NCI-H2196 (cell line): ENCODE measurements at regions not wholly inside any gene's neighbourhood (a gene's known extent, or its start where the extent isn't known, plus 50 kb on each side); places are given as distances from the start of the nearest gene placed in this dataset.
"Not testable (repeated sequence)": the region's sequence is repeated elsewhere in the genome, so short reads cannot be mapped to it uniquely, and the experiment has no call there.

Experiments
- DNase-seq: peaks from one replicate; lab custom pipeline; 2025; ENCODE audit not compliant: unreplicated experiment; lab: John Stamatoyannopoulos, UW

DNA sequence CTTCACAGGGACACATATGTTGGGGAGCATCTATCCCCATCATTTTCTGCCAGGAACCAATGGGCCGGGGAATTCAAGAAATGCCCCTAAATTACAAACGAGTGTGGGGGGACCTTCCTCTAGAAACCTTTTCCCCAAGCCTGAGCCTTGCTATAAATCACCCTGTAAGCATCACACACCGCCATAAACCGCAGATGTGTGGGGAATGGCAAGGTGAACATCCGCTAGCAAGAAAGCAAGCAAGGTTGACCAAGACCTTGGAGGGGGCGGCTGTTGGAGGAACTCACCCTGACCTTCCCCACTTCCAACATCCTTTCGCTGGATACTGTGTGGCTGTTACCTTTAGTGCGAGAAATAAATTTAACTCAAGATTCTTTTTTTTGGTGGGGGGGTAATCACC, 693.3 kb upstream of the TBX3 start:
- no peak for DNase-seq

DNA sequence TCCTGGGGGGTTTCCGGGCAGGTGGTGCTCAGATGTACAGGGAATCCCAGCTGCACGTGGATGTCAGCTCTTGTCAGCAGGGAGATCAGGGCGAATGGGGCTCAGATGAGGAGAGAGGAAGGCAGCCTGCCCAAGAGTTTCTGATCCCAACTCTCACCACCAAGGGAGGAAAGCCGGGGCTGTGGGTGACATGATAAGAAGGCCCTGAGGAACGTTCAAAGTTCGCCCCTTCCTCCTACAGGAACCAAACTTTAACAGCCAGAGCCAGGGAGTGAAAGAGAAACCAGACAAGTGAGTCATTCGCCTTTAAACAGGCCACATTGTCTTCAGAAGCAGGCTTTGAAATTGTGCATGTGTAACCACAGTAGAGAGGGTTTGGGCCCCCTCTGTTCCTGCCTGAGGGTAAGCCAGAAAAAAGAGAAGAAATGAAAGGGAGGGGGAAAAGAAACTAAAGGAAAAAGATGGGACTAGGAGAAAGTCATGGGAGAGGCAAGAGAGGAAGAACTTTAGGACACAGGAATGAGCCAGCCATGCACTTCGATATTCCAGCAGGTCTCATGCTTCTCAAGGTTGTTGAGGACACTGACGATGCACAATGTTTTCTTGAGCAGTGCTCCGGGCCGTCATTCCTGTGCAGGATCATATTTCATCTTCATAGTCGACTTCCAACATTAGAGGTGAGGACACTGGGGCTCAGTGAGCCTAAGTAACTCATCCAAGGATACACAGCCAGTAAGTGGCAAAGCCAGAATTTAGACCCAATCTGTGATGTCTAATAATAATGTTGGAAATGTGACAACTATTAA, 691.4 kb upstream of the TBX3 start:
- DNase-seq = no peak

DNA sequence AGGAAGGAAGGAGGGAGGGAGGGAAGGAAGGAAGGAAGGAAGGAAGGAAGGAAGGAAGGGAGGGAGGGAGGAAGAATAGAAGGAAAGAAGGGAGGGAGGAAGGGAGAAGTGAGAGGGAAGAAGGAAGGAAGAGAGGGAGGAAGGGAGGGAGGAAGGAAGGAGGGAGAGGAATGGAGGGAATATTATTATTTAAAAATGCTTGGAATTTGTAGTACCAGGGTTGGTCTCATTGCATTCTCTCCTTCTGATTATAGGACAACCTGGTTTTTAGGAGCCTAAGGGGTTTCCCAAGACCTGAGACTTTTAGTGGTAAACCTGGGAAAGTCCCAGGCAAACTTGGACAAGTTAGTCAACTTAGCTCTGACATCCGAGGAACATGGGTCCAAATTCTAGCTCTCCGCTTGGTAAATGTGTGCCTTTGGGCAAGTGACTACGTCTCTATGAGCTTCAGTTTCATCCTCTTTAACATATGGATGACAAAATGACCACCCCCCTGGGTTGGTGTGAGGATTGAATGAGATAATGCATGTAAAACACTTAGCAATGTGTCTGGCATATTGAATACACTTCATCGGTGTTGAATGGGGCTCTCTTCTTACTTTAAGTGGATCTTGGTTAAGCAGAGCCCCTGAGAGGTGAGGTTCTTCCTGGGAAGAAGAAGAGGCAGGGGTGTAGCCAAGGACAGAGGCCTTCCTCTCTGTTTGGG, 690.7 kb upstream of the TBX3 start:
- no peak for DNase-seq

DNA sequence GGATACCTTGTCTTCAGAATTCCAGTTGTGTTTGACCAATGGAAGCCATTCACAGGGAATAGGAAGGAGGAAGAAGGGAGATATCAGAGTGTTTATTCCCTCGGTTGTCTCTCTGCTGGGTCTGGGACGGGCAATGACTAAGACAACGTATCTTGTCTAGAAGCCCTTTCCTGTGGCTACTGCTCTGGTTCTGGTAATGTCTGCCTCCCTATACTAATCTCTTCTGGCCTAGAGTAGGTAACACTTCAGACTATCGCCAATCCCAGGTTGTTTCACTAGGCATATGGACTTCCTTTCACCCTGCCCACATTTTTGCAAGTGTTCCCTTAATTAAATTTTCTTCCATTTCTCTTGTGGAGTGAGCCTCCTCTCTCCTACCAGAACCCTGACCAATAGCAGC, 687.7 kb upstream of the TBX3 start:
- DNase-seq = no peak

DNA sequence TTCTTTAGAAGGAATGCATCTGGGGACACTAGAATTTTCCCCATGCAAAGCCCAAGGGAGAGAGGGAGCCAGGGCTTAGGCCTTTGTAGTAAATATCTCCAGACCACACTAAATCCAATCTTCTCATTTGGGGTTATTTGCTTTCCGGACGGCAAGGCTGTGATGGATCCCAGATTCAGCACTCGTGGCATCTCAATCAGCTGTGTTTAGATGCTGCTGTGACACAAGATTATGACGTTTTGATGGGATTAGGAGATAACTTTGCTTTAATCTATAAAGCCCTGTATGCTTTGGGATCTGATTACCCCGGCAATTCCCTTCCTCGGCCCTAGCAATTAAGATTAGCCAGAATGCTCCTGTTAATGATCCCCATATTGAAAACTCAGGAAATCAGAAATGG, 686.7 kb upstream of the TBX3 start:
- no peak for DNase-seq

DNA sequence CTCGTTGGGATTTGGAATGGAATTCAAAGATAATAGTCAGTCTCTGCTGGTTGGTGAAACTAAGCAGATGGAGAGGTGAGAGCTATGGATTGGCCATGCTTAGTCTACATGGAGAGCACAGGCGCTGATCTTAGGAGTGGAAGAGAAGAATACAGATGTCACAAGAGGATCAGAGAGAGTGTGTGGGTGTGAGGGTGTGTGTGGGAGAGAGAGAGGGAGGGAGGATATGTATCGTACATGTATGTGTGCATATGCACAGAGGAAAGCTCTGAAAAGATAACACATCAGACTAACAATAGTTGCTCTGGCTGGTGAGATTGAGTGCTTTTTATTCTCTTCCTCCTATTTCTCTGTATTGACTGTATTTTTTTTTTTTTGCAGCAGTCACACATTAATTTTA, 686.2 kb upstream of the TBX3 start:
- no peak for DNase-seq

DNA sequence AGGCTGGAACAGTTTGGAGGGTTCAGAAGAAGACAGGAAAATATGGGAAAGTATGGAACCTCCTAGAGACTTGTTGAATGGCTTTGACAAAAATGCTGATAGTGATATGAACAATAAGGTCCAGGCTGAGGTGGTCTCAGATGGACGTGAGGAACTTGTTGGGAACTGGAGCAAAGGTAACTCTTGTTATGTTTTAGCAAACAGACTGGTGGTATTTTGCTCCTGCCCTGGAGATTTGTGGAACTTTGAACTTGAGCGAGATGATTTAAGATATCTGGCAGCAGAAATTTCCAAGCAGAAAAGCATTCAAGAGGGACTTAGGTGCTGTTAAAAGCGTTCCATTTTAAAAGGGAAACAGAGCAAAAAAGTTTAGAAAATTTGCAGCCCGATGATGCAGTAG, 682.3 kb upstream of the TBX3 start:
- not testable (repeated sequence) for DNase-seq

DNA sequence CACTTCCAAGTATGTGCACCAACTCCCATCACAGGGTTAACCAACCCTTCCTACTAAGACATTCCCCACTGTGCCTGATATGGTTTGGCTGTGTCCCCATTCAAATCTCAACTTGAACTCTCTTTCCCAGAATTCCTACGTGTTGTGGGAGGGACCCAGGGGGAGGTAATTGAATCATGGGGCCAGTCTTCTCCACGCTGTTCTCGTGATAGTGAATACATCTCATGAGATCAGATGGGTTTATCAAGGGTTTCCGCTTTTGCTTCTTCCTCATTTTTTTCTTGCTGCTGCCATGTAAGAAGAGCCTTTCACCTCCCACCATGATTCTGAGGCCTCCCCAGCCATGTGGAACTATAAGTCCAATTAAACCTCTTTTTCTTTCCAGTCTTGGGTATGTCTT, 681.8 kb upstream of the TBX3 start:
- DNase-seq = not testable (repeated sequence)

DNA sequence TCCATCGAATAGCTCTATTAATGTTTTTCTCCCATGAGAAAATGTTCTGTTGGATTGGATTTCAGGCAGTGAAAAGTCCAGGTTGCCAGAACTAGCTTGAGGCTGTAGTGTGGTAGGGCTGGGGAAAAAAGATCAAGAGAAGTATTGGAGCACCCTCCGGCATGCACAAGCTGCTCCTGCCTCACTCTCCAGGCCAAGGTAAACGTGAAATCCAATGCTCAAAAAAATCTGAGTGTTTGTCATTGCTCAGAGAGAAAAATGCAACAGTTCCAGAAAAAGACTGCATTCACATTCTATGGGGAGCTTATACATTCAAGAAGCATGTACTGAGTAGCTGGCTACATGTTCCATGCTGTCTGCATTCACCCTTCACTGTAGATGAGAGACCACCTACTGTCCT, 680.9 kb upstream of the TBX3 start:
- DNase-seq = no peak

DNA sequence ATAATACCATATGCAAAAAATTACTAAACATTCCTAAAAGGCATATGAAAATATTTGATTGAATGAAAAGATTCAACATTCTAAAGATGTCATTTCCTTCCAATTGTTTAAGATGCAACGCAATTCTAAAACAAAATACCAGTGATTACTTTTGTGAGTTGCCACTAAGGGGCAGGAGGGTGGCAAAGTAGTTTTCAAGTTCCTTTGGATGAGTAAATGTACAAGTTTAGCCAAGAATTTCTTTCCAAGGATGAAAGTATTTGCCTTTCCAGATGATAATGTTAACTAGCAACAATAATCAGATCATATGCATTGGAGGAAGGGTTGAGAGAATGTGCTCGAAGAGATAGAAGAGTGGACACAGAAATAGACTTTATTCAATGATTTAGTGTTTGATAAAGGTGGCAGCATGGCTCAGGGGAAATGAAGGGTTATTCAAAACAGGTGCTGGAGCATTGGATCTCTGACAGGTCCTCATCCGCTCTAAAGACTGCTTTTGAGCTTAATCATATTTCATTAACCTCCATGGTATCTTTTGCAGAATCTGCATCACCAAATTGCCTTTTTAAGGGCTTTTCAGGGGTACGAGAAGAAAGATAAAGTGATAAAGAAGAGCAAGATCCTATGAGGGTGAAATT, 678.5 kb upstream of the TBX3 start:
- no peak for DNase-seq

DNA sequence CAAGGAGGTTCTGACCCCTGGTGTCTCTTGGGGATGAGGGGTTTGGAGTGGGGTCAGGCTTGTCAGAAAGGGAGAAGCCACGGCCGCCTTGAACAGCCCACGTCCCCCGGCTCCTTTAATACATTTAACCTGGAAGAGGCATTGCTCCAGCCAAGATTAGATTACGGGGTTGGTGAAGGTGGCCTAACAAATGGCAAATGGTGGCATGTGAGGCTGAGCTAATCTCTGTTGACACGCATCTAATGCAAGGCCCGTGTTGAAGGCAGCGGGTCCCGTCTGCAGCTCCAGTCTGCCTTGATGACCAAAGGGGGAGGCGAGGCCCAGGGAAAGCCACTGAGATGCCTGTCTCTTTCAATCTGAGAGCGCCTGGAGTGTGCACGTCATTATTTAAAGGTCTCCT, 673.7 kb upstream of the TBX3 start:
- no peak for DNase-seq

DNA sequence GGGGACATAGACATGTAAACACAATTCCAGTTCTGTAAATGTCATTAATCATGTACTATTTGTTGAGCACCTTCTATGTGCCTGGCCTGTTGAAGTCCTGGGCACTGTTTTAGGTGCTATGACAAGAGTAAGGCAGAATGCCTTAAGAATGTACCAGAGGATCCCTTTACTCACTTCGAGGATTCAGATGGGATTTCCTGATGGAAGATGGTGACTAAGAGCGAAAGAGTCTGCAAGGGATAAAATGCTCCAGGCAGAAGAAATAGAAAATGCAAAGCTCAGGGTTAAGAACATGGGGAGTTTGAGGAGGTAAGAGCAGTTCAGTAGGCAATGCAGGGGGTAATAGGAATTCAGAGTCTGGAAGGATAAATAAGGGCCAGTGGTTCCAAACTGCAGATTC, 671.3 kb upstream of the TBX3 start:
- DNase-seq = no peak

DNA sequence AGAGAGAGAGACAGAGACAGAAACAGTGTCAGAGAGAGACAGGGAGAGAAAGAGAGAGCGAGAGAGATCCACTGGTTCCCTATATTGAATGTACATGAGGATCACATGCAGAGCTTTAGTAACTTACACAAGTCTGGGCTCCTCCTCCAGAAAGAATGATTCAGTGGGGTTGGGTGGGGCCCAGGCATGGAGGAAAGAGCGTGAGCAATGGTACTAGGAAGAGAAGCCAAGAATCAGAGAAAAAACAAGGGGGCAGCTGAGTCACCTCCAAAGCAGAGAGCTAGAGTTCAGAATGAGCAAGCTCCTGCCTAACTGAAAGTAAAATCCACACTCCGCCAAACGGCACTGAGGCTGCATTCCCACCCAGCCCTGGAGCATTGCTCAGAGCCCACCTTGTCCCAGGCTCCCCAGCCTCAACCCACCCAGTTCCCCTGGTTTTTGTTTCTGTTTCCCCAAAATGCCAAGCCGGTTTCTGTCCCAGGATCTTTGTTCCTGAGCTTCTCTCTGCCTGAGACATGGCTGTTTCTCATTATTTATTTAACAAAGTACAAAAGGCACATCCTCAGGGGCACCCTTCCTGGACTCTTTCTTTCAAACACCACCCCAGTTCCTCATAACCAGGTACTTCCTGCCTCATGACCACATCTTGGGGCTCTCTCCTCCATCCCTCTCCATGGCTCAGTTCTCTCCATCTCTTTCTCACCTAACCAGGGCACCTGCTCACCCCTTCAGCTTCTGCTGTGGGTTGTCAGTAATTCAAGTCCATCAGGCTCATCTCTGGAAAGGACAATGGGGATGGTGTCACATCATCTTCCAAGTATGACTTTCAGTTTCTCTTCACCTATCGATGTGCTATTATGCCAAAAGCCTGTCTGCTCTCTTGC, 670.3 kb upstream of the TBX3 start:
- DNase-seq = no peak

DNA sequence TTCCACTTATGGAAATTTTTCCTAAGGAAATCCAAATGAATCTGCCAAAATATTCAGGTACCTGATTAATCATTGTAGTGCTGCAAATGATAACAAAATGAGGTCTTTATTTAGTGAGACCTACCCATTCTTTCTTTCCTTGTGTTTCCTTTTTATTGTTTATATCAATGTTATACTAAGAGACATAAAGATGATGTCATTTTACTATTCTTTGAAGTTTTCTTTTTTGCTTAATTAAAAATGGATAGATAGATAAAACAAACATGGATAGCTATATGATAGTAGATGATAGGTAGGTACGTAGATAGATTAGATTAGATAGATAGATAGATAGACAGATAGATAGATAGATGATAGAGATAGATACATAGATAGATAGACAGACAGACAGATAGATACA, 669.5 kb upstream of the TBX3 start:
- no peak for DNase-seq

DNA sequence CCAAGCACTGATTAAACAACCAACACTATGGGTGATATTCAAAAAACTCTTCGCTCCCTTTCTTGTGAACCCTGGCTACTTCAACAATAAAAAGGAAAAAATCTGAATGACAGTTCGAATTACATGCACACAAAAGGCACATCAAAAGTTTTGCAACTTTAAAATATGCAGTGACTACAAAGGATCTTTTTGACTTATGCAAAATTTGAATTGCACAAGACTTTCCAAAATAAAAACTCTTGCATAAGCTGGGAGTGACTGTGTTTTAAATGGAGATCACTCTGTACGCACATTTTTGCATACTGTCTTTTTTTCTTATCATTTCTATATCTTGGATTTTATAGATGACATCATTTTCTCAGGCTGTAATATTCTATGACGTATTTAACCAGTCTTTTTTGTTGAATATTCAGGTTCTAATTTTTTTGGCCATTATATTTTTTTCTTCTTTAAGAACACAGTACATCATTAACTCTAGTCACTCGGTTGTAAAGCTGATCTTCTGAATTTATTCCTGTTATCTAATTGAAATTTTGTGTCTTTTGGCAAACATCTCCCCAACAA, 667.6 kb upstream of the TBX3 start:
- DNase-seq = peak; percentile 40

DNA sequence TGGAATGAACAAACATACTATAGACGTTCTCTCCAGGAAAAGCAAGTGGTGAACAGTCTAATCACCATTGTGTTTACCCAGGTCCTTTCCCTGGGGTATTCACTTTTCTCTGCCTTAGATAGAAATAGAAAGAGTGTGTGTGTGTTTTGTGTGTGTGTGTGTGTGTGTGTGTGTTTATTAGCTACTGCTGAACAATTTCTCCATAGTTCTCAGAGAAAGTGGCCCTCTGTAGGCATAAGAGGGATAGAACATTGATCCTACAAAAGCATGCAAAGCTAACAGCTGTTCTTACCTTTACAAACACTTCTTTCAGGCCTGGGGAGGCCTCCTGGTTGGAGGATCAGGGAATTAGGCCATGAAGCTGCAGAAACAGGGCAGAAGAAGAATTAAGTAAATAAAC, 665.7 kb upstream of the TBX3 start:
- no peak for DNase-seq

DNA sequence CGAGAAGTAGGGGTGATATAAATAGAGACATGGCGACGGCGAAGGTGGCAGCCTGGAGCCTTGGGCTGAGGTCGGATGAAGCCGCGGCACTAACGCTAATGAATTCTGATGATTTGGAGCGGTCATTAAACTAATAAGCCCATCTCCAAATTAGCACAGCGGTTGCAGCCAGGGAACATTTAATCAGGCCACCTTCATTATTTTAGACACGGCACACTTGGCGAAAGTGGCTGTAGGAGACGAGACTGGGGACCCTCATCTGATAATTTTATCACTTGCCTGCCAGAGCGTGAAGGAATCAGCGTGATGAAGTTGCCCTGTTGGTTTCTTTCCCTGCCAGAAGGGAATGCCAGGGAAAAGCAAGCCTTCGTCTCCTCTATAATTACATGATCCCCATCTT, 664.3 kb upstream of the TBX3 start:
- no peak for DNase-seq

DNA sequence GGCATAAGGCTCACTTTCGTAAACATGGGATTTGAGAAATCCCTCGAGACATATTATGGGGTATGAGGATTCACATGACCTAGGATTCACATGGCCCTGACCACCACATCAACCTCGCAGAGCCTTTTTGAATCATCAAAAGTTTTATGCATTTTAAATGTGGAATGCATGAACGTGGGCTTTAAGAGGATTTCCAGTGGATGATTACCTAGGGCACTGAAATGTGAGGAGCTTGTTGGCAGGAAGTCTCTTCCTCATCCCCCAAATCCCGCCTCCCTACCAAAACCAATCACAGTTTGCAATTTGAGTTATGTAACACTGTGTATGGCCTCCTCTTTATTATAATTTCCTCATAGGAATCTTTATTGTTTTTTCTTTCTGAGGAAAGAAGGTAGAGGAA, 659.6 kb upstream of the TBX3 start:
- no peak for DNase-seq

DNA sequence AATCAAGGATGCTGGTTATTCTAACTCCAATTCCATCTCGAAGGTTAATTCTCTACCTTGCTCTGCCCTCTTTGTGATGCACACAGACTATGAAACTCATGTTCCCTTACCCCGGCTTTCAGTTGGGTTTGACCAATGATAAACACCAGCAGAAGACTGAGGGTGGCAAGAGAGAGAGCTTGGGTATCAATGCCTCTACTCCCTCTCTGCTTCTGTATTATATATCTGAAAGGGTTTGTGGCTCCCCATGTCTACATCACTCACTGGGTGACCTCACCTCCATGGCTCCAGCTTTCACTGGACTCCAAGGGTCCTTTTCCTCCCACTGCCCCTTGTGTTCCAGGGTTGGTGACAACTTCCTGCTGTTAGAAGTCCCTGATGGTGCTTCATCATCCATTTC, 659.0 kb upstream of the TBX3 start:
- DNase-seq = no peak

DNA sequence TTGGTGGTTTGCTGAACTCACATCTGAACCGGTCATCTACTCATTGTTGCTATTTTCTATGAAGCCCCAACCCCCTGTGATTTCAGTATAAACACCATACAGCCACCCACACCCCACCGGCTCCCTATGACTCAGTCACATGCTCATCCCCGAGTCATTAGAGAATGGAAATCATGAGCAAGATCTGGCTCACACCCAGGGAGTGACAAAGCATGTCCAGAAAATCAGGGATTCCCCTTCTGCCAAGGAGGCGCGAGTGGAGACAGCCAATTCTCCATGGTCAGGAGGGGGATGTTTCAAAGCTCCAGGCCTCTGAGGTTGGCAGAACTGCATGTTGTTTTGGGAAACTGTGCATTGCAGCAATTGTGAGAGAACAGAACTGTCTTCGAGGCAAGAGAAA, 657.5 kb upstream of the TBX3 start:
- peak; percentile 64 for DNase-seq
